ENCODE measurements at regions not wholly inside any gene's neighbourhood (a gene's known extent, or its start where the extent isn't known, plus 50 kb on each side); places are given as distances from the start of the nearest gene placed in this dataset.
"Not testable (repeated sequence)": the region's sequence is repeated elsewhere in the genome, so short reads cannot be mapped to it uniquely, and the experiment has no call there.

DNA sequence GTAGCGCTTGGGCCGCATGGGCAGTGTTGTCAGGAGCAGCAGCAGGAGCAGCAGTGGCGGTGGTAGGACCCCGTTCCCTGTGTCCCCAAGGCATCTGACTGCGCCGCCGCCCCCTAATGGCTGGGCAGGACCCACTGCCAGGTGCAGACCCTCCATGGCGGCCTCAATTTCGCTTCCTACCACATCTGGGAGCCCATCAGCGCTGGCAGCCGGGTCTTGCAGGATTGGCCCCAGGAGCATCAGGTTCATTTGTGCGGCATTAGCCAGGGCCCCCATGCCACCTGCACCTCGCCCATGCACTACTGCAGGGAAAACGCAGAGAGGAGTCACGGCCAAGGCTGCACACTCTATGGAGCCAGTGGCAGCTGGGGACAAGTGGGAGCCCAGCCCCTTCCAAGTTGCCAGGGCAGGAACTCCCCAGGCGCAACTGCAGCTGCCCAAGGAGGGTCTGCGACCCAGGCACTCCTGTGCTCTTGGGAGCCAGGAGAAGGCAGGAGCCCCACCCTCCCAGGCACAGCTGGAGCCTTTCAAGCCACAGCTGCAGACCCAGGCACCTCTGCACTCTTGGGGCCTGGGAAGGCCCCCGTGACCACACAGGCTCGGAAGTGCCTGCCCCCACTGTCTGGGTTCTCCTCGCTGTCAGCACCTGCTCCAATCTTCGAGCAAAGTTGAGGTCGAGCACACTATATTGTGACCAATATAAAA lies 594.2 kb downstream of the KCNJ18 start:
- no peak overlapping the region for H3K9ac ChIP-seq (ENCODE audit: low read length)
- H3K79me2 ChIP-seq (replicated peaks; ENCODE audit: insufficient read depth, low read length): no peaks in the 10 kb centered on the region
- no peak for TF ChIP-seq EZH2 (IDR thresholded peaks at IDR 0.05; ENCODE audit: borderline replicate concordance, insufficient read depth, low read length, poor library complexity, severe bottlenecking)
- TF ChIP-seq, protein P1, sequence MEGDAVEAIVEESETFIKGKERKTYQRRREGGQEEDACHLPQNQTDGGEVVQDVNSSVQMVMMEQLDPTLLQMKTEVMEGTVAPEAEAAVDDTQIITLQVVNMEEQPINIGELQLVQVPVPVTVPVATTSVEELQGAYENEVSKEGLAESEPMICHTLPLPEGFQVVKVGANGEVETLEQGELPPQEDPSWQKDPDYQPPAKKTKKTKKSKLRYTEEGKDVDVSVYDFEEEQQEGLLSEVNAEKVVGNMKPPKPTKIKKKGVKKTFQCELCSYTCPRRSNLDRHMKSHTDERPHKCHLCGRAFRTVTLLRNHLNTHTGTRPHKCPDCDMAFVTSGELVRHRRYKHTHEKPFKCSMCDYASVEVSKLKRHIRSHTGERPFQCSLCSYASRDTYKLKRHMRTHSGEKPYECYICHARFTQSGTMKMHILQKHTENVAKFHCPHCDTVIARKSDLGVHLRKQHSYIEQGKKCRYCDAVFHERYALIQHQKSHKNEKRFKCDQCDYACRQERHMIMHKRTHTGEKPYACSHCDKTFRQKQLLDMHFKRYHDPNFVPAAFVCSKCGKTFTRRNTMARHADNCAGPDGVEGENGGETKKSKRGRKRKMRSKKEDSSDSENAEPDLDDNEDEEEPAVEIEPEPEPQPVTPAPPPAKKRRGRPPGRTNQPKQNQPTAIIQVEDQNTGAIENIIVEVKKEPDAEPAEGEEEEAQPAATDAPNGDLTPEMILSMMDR (IDR thresholded peaks at IDR 0.05; ENCODE audit: poor library complexity, severe bottlenecking): no peak
- no peak for TF ChIP-seq EP300 (conservative IDR thresholded peaks at IDR 0.05; ENCODE audit: poor library complexity, severe bottlenecking)
- TF ChIP-seq RAD21 (conservative IDR thresholded peaks at IDR 0.05): no peak
- no peak for TF ChIP-seq SMC3 (conservative IDR thresholded peaks at IDR 0.05; ENCODE audit: poor library complexity)
- TF ChIP-seq TAF1 (IDR thresholded peaks at IDR 0.05; ENCODE audit: low read depth): no peak
- TF ChIP-seq, protein P2, sequence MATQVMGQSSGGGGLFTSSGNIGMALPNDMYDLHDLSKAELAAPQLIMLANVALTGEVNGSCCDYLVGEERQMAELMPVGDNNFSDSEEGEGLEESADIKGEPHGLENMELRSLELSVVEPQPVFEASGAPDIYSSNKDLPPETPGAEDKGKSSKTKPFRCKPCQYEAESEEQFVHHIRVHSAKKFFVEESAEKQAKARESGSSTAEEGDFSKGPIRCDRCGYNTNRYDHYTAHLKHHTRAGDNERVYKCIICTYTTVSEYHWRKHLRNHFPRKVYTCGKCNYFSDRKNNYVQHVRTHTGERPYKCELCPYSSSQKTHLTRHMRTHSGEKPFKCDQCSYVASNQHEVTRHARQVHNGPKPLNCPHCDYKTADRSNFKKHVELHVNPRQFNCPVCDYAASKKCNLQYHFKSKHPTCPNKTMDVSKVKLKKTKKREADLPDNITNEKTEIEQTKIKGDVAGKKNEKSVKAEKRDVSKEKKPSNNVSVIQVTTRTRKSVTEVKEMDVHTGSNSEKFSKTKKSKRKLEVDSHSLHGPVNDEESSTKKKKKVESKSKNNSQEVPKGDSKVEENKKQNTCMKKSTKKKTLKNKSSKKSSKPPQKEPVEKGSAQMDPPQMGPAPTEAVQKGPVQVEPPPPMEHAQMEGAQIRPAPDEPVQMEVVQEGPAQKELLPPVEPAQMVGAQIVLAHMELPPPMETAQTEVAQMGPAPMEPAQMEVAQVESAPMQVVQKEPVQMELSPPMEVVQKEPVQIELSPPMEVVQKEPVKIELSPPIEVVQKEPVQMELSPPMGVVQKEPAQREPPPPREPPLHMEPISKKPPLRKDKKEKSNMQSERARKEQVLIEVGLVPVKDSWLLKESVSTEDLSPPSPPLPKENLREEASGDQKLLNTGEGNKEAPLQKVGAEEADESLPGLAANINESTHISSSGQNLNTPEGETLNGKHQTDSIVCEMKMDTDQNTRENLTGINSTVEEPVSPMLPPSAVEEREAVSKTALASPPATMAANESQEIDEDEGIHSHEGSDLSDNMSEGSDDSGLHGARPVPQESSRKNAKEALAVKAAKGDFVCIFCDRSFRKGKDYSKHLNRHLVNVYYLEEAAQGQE (IDR thresholded peaks at IDR 0.05; ENCODE audit: borderline replicate concordance): no peak
- TF ChIP-seq MXI1 (conservative IDR thresholded peaks at IDR 0.05; ENCODE audit: poor library complexity, severe bottlenecking): no peak
- TF ChIP-seq POLR2AphosphoS5 (IDR thresholded peaks at IDR 0.05): no peak

DNA sequence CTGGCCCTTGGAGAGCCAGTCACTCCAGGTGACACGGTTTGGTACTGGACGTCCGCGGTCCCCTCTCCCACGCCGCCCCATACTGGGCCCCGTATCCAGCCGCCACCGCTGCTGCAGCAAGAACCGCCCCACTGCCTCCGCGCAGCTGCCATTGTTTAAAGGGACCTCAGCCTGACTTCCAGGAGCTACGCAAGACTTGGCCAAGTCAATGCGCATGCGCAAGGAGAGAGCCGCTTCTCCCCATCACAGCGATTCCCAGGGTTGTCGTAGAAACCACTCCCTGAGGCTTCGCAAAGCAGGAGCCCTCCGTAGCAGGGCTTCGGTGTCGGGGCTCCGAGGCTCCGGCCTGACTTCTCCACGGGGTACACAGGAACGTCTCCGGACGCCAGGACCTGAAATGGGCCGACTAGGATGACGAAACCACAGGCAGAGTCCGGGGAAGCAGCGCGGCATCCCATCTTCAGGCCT lies 606.2 kb downstream of the KCNJ18 start:
- H3K27me3 ChIP-seq (ENCODE audit: insufficient read depth, low read depth, low read length); H3K79me2 ChIP-seq (replicated peaks; ENCODE audit: insufficient read depth, low read length); H3K27ac ChIP-seq (ENCODE audit: low read length); H3F3A ChIP-seq (ENCODE audit: insufficient read depth, low read length, poor library complexity, severe bottlenecking); H3K9me2 ChIP-seq (ENCODE audit: insufficient read depth, low read length); H2AFZ ChIP-seq (ENCODE audit: low read depth, low read length); H3K9ac ChIP-seq (ENCODE audit: low read length); H4K20me1 ChIP-seq (ENCODE audit: insufficient read depth); H3K36me3 ChIP-seq (ENCODE audit: insufficient read depth, low read length); H3K4me2 ChIP-seq (ENCODE audit: low read length); H3K9me3 ChIP-seq (ENCODE audit: low read length); H3K4me3 ChIP-seq (ENCODE audit: low read length): not testable (repeated sequence)

More for the DNA sequence above, 594.2 kb downstream of the KCNJ18 start:
- no peaks in the 10 kb centered on the region for H3F3A ChIP-seq (ENCODE audit: insufficient read depth, low read length, poor library complexity, severe bottlenecking)
- H3K9me3 ChIP-seq (ENCODE audit: low read length): no peaks in the 10 kb centered on the region
- no peak overlapping the region for H3K4me3 ChIP-seq (ENCODE audit: low read length)
- no peak overlapping the region for H3K27ac ChIP-seq (ENCODE audit: low read length)
- no peaks in the 10 kb centered on the region for H4K20me1 ChIP-seq (ENCODE audit: insufficient read depth)
- H3K4me2 ChIP-seq (ENCODE audit: low read length): no peak overlapping the region
- H2AFZ ChIP-seq (ENCODE audit: low read depth, low read length): no peak overlapping the region
- no peaks in the 10 kb centered on the region for H3K9me2 ChIP-seq (ENCODE audit: insufficient read depth, low read length)
- no peaks in the 10 kb centered on the region for H3K36me3 ChIP-seq (ENCODE audit: insufficient read depth, low read length)
- no peaks in the 10 kb centered on the region for H3K27me3 ChIP-seq (ENCODE audit: insufficient read depth, low read depth, low read length)
